ENCODE measurements at regions not wholly inside any gene's neighbourhood (a gene's known extent, or its start where the extent isn't known, plus 50 kb on each side); places are given as distances from the start of the nearest gene placed in this dataset.
A peak's percentile ranks its signal among the peaks of the same experiment; 100 is the strongest.

- peaks cover 1% of the 10 kb centered on the region for H3K36me3 Mint-ChIP-seq (ENCODE audit: low read depth)
- H3K4me3 Mint-ChIP-seq, result no peak overlapping the region
- peaks cover 34% of the 10 kb centered on the region for H3K4me1 Mint-ChIP-seq
- intact Hi-C loops (cut with micrococcal nuclease), result no loop called here
- no peak for DNase-seq
- H3K9me3 Mint-ChIP-seq, result peaks cover 23% of the 10 kb centered on the region
- peaks cover 5% of the 10 kb centered on the region for H3K27me3 Mint-ChIP-seq
- no peak overlapping the region for H3K27ac Mint-ChIP-seq
Measured at GRCh38 chr1:58890113-58890512, 106.3 kb upstream of the JUN start.

DNA sequence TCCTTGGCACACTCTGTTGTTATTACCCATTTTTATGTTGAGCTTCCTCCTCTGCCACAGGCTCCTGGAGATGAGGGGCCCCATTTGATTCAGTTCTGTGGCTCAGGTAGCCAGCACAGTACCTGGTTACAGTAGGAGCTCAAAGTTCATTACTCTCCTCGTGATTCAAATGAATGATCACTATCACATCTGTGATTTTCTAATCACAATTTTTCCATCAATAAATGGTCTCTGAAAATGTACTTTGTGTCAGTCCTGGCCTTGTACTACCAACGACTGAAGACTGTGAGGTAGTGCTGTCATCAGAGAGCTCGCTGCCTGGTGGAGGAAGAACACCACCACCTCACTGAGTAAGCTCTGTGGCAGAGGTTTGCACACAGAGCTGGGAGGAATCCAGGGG is 106.8 kb upstream of the JUN start:
- H3K27me3 Mint-ChIP-seq, result peaks cover 5% of the 10 kb centered on the region
- H3K27ac Mint-ChIP-seq, result no peak overlapping the region
- H3K36me3 Mint-ChIP-seq (ENCODE audit: low read depth), result peaks cover 1% of the 10 kb centered on the region
- intact Hi-C loops (cut with micrococcal nuclease), result no loop called here
- no peak for DNase-seq
- no peak overlapping the region for H3K4me3 Mint-ChIP-seq
- peaks cover 23% of the 10 kb centered on the region for H3K9me3 Mint-ChIP-seq
- peaks cover 34% of the 10 kb centered on the region for H3K4me1 Mint-ChIP-seq

DNA sequence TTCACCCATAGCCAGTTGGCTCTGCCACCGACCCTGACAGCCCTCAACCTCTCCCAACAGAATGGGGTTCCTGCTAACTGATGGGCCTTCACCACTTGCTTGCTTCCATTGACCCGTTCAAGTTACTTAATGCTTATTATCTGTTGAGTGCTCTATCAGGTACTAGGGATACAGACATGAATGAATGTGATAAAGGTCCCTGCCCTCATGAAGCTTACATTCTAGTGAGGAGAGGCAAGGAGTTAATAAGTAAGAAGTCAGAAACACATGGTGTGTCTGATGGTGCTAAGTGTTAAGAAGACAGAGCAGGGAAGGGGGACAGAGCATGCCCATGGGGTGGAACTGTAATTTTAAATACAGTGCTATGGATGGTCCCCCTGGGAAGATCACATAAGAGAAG is 107.5 kb upstream of the JUN start:
- Mint-ChIP-seq H3K4me3 (no peak overlapping the region), H3K36me3 (ENCODE audit: low read depth) (peaks cover 1% of the 10 kb centered on the region), H3K27ac (no peak overlapping the region), H3K4me1 (peaks cover 32% of the 10 kb centered on the region), H3K27me3 (peaks cover 5% of the 10 kb centered on the region), H3K9me3 (peaks cover 23% of the 10 kb centered on the region)
- no peak for DNase-seq
- intact Hi-C loops (cut with micrococcal nuclease), result no loop called here

GRCh38 chr1:58893257-58893869 is 109.5 kb upstream of the JUN start:
- no peak overlapping the region for H3K4me3 Mint-ChIP-seq
- no peak overlapping the region for H3K27ac Mint-ChIP-seq
- no peaks in the 10 kb centered on the region for H3K36me3 Mint-ChIP-seq (ENCODE audit: low read depth)
- H3K4me1 Mint-ChIP-seq, result peaks cover 28% of the 10 kb centered on the region
- intact Hi-C loops (cut with micrococcal nuclease), result no loop called here
- no peak for DNase-seq
- H3K27me3 Mint-ChIP-seq, result peaks cover 5% of the 10 kb centered on the region
- peaks cover 23% of the 10 kb centered on the region for H3K9me3 Mint-ChIP-seq

- H3K4me1 Mint-ChIP-seq, result peaks cover 22% of the 10 kb centered on the region
- H3K36me3 Mint-ChIP-seq (ENCODE audit: low read depth), result no peaks in the 10 kb centered on the region
- H3K27ac Mint-ChIP-seq, result no peak overlapping the region
- peaks cover 18% of the 10 kb centered on the region for H3K9me3 Mint-ChIP-seq
- H3K27me3 Mint-ChIP-seq, result peaks cover 5% of the 10 kb centered on the region
- intact Hi-C loops (cut with micrococcal nuclease), result no loop called here
- H3K4me3 Mint-ChIP-seq, result no peak overlapping the region
- DNase-seq, result no peak
Measured at GRCh38 chr1:58895082-58895481, 111.2 kb upstream of the JUN start.

DNA sequence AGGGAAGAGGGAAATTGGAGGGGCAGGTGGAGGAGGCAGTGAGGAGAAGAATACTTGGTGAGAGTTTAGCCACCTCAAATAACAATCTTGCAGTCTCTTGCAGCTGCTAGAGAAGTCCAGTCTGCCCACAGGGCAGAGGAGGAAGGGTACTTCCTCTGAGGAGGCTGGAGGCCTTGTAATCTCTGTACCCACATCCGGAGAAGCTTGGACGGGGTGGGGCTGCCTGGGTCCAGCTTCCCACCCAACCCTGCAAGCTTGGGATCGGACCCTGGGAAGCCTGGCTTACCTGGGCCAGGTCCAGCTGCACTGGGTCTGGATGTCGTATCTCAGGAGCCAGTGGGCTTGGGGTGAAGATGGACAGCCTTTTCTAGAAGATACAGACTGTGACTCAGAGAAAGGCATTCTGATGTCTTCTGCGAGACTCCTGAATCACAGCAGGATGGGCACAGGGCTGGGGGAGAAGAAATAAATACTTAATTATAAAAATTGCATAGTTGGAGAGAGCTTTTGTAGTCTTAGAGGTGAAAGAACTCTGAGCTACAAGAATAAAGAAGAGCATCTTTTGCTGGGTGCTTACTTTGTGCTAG is 111.8 kb upstream of the JUN start:
- intact Hi-C loops (cut with micrococcal nuclease), result no loop called here
- peaks cover 22% of the 10 kb centered on the region for H3K4me1 Mint-ChIP-seq
- H3K36me3 Mint-ChIP-seq (ENCODE audit: low read depth), result no peaks in the 10 kb centered on the region
- H3K27ac Mint-ChIP-seq, result no peak overlapping the region
- H3K4me3 Mint-ChIP-seq, result no peak overlapping the region
- peak; percentile 54 for DNase-seq
- peaks cover 5% of the 10 kb centered on the region for H3K27me3 Mint-ChIP-seq
- peaks cover 18% of the 10 kb centered on the region for H3K9me3 Mint-ChIP-seq

- Mint-ChIP-seq H3K27me3 (peaks cover 5% of the 10 kb centered on the region), H3K4me3 (no peak overlapping the region), H3K9me3 (peaks cover 10% of the 10 kb centered on the region), H3K27ac (no peak overlapping the region), H3K36me3 (ENCODE audit: low read depth) (no peaks in the 10 kb centered on the region), H3K4me1 (peaks cover 25% of the 10 kb centered on the region)
- peak; percentile 54 for DNase-seq
- intact Hi-C loops (cut with micrococcal nuclease), result no loop called here
Measured at GRCh38 chr1:58896246-58897183, 112.7 kb upstream of the JUN start.

GRCh38 chr1:58898739-58899586 is 115.1 kb upstream of the JUN start:
- intact Hi-C loops (cut with micrococcal nuclease), result no loop called here
- Mint-ChIP-seq H3K27me3 (no peaks in the 10 kb centered on the region), H3K9me3 (no peaks in the 10 kb centered on the region), H3K36me3 (ENCODE audit: low read depth) (no peaks in the 10 kb centered on the region), H3K4me3 (no peak overlapping the region), H3K4me1 (peaks cover 29% of the 10 kb centered on the region), H3K27ac (no peak overlapping the region)
- no peak for DNase-seq

- no peak overlapping the region for H3K27ac Mint-ChIP-seq
- DNase-seq, result no peak
- no peak overlapping the region for H3K4me3 Mint-ChIP-seq
- peaks cover 34% of the 10 kb centered on the region for H3K4me1 Mint-ChIP-seq
- H3K36me3 Mint-ChIP-seq (ENCODE audit: low read depth), result no peaks in the 10 kb centered on the region
- no peaks in the 10 kb centered on the region for H3K27me3 Mint-ChIP-seq
- H3K9me3 Mint-ChIP-seq, result no peaks in the 10 kb centered on the region
- intact Hi-C loops (cut with micrococcal nuclease), result loop anchor here (5.0 kb wide), 4 partner anchors 42 to 798 kb away; no protein-coding TSS in a partner anchor
Measured at GRCh38 chr1:58899587-58900271, 115.9 kb upstream of the JUN start.

- H3K9me3 Mint-ChIP-seq, result no peaks in the 10 kb centered on the region
- no peak overlapping the region for H3K27ac Mint-ChIP-seq
- H3K27me3 Mint-ChIP-seq, result no peaks in the 10 kb centered on the region
- H3K4me1 Mint-ChIP-seq, result peaks cover 31% of the 10 kb centered on the region
- no peak overlapping the region for H3K4me3 Mint-ChIP-seq
- intact Hi-C loops (cut with micrococcal nuclease), result loop anchor here (5.0 kb wide), 4 partner anchors 43 to 797 kb away; no protein-coding TSS in a partner anchor
- H3K36me3 Mint-ChIP-seq (ENCODE audit: low read depth), result no peaks in the 10 kb centered on the region
- DNase-seq, result no peak
Measured at GRCh38 chr1:58900396-58900795, 116.5 kb upstream of the JUN start.

DNA sequence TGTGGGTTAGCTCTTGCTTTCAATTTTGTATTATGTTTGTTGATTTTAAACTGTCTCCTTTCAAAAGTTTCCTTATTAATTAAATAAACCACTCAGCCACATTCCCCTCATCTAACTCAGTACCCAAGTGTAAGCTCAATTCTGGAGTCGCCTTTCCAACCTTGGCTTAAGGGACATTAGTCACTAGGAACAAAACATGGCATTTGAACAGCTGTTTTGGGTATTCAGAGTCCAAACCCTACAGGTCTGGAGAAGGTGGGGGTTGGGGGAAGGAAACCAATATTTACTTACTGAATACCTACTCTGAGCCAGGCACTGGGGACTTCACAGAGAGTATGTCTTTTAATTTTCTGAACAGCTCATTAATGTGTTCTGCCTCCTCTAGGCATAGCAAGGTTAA is 117.2 kb upstream of the JUN start:
- H3K4me1 Mint-ChIP-seq, result peaks cover 26% of the 10 kb centered on the region
- no peaks in the 10 kb centered on the region for H3K27me3 Mint-ChIP-seq
- no peaks in the 10 kb centered on the region for H3K9me3 Mint-ChIP-seq
- no peak overlapping the region for H3K27ac Mint-ChIP-seq
- no peak for DNase-seq
- no peaks in the 10 kb centered on the region for H3K36me3 Mint-ChIP-seq (ENCODE audit: low read depth)
- H3K4me3 Mint-ChIP-seq, result no peak overlapping the region
- intact Hi-C loops (cut with micrococcal nuclease), result loop anchor here (5.0 kb wide), 4 partner anchors 44 to 796 kb away; no protein-coding TSS in a partner anchor

DNA sequence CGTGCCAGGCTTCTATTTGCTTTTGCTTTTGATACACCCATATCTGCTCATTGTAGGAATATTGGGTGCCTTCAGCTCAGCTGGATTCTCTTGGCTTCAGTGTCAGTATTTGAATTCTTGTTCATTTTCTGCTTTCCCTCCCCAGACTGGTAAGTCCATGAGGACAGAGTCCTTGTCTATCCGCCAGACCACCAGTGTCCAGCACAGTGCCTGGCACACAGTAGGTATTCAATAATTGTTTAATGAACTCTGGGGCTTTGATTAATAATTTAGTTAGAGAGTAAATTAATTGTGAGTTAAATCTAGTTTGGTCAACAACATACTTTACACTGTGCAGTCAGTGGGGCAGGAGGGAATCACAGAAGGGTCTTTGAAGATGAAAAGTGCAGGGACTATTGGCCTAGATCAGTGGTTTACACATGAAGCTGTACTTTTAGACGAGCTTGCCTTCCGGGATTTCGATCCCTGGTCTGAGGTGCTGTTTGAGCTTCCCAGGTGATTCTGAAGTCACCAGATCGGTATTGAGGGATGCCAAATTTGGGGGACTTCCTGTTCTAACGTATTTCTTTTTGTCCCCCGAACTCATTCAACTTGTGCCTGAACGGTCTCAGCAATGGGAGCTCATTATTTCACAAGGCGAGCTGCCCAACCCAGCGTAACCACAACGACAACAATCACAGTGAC is 119.1 kb upstream of the JUN start:
- H3K36me3 Mint-ChIP-seq (ENCODE audit: low read depth), result no peaks in the 10 kb centered on the region

More for the DNA sequence above, 119.1 kb upstream of the JUN start:
- peak; percentile 56 for DNase-seq
- H3K27ac Mint-ChIP-seq, result peak overlapping the region; percentile 79
- no peaks in the 10 kb centered on the region for H3K27me3 Mint-ChIP-seq
- no peaks in the 10 kb centered on the region for H3K9me3 Mint-ChIP-seq
- intact Hi-C loops (cut with micrococcal nuclease), result loop anchor here (1.0 to 5.0 kb wide), 9 partner anchors 46 to 794 kb away; partner anchors contain the start of genes FGGY and JUN
- peak overlapping the region; percentile 69 for H3K4me3 Mint-ChIP-seq
- H3K4me1 Mint-ChIP-seq, result peaks cover 20% of the 10 kb centered on the region
